ENCODE measurements at regions not wholly inside any gene's neighbourhood (a gene's known extent, or its start where the extent isn't known, plus 50 kb on each side); places are given as distances from the start of the nearest gene placed in this dataset.

DNA sequence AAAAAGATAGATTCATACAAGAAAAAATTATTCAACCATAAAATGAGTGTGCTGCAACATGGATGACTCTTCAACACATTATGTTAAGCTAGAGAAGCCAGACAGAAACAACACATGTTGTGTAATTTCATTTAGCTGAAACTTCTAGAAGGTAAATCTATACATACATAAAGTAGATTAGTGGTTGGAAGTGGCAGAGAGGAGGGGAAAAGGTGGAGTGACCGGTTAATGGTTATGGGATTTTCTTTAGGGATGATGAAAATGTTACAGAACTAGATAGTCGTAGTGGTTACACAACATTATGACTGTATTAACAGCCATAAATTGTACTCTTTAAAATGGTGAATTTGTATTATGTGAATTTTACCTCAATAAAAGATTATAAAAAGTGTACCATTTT is 304.1 kb upstream of the SLC35B3 start:
- intact Hi-C loops (cut with DNase I) = no loop called here
- TF ChIP-seq, protein P1, sequence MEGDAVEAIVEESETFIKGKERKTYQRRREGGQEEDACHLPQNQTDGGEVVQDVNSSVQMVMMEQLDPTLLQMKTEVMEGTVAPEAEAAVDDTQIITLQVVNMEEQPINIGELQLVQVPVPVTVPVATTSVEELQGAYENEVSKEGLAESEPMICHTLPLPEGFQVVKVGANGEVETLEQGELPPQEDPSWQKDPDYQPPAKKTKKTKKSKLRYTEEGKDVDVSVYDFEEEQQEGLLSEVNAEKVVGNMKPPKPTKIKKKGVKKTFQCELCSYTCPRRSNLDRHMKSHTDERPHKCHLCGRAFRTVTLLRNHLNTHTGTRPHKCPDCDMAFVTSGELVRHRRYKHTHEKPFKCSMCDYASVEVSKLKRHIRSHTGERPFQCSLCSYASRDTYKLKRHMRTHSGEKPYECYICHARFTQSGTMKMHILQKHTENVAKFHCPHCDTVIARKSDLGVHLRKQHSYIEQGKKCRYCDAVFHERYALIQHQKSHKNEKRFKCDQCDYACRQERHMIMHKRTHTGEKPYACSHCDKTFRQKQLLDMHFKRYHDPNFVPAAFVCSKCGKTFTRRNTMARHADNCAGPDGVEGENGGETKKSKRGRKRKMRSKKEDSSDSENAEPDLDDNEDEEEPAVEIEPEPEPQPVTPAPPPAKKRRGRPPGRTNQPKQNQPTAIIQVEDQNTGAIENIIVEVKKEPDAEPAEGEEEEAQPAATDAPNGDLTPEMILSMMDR (IDR thresholded peaks at IDR 0.05) = no peak
- Histone ChIP-seq H3K4me3 (no peak overlapping the region), H3K36me3 (no peaks in the 10 kb centered on the region), H3K9me3 (no peaks in the 10 kb centered on the region), H3K4me1 (no peaks in the 10 kb centered on the region), H3K27ac (no peak overlapping the region), H3K27me3 (no peaks in the 10 kb centered on the region)
- no peak for DNase-seq
- ATAC-seq = no peak

DNA sequence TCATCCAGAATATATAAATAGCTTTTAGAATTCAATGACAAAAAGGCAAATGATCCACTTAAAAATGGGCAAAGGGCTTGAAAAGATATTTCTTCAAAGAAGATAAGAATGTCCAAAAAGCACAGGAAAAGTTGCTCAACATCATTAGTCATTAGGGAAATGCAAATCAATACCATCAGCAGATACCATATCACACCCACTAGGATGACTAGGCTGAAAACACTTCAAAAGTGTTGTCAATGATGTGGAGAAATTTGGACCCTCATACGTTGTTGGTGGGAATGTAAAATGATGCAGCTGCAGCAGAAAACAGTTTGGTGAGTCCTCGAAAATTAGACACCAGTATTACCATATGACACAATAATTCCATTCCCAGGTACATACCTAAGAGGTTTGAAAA is 303.6 kb upstream of the SLC35B3 start:
- Histone ChIP-seq H3K27ac (no peak overlapping the region), H3K4me1 (no peaks in the 10 kb centered on the region), H3K9me3 (no peaks in the 10 kb centered on the region), H3K4me3 (no peak overlapping the region), H3K36me3 (no peaks in the 10 kb centered on the region), H3K27me3 (no peaks in the 10 kb centered on the region)
- TF ChIP-seq, protein P1 (IDR thresholded peaks at IDR 0.05) = no peak
- ATAC-seq (no peak), DNase-seq (no peak)
- intact Hi-C loops (cut with DNase I) = no loop called here

DNA sequence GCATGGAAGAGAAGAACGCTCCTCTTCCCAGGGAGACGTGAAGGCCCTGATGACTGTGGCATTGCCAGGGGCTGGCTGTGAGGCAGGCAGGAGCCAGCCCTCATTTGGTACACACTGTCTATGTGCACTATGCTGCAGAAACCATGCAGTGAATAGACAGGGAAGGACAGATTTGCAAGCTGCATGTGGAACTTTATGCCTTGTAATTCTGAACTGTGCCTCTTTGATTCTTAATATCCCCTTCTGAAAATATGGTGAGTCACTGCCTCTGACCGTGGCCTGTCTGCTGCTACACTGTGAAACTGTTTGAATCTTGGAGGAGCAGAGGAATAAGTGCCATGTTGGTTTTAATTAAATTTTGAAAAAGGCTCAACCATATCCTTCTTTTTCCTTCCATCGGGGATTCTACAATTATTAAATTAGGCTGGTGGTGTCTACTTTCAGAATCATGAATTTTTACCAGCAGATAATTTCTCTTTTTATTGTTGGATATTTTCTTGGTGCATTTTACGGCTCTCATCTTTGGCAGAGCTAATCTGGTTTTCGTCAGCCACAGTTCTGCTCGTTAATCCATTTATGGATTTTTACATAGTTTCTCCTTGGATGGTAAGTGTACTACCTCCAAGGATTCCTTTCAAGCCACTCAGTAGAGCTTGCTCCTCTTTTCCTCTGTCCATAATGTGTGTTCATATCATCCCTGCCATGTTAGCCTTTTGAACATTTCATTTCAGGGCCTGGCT is 301.0 kb upstream of the SLC35B3 start:
- no peak overlapping the region for H3K4me3 ChIP-seq
- H3K9me3 ChIP-seq = no peaks in the 10 kb centered on the region
- no peaks in the 10 kb centered on the region for H3K36me3 ChIP-seq
- intact Hi-C loops (cut with DNase I) = no loop called here
- no peak for ATAC-seq
- H3K27me3 ChIP-seq = no peaks in the 10 kb centered on the region
- TF ChIP-seq, protein P1 (IDR thresholded peaks at IDR 0.05) = no peak
- no peak for DNase-seq
- no peaks in the 10 kb centered on the region for H3K4me1 ChIP-seq
- no peak overlapping the region for H3K27ac ChIP-seq

DNA sequence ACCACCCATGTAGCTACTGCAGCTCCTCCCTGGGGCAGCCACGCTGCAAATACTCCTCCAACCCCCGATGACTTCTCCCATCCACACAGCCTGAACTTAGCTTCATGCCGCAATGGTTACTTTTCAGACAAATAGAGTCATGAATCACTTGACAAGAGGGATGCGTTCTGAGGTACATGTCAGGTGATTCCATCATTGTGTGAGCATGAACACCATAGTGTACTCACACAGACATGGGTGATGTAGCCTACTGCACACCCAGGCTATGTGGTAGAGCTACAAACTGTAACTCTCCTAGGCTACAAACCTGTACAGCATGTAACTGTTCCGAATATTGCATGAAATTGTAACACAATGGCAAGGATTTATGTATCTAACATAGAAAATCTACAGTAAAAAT is 298.5 kb upstream of the SLC35B3 start:
- ATAC-seq (no peak), DNase-seq (no peak)
- Histone ChIP-seq H3K27me3 (no peaks in the 10 kb centered on the region), H3K9me3 (no peaks in the 10 kb centered on the region), H3K36me3 (no peaks in the 10 kb centered on the region), H3K4me3 (no peak overlapping the region), H3K4me1 (no peaks in the 10 kb centered on the region), H3K27ac (no peak overlapping the region)
- TF ChIP-seq, protein P1 (IDR thresholded peaks at IDR 0.05) = no peak
- intact Hi-C loops (cut with DNase I) = no loop called here

DNA sequence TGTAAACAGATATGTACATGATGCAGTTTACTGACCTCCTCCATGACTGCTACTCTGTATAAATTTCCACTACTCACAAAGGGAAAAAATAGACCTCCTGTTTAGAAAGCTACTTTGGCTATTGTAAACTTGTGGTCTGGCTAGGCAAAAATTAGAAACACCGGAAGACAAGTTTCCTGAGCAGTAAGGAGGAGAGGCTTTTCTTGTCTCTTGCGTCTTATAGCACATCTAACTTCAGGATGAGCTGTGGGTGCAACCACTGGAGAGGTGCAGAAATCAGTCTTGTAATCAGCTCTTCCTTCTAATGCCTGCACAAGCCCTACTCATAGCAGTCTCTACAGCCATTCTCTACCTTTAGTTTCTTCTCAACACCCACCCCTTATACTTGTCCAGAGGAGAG is 296.5 kb upstream of the SLC35B3 start:
- Histone ChIP-seq H3K4me1 (no peaks in the 10 kb centered on the region), H3K27ac (no peak overlapping the region), H3K27me3 (no peaks in the 10 kb centered on the region), H3K4me3 (no peak overlapping the region), H3K9me3 (no peaks in the 10 kb centered on the region), H3K36me3 (no peaks in the 10 kb centered on the region)
- TF ChIP-seq, protein P1 (IDR thresholded peaks at IDR 0.05) = no peak
- intact Hi-C loops (cut with DNase I) = no loop called here
- DNase-seq = no peak
- no peak for ATAC-seq

Data from upper lobe of right lung (tissue), 1 donor.